GM12878 (cell line): ENCODE measurements at regions not wholly inside any gene's neighbourhood (a gene's known extent, or its start where the extent isn't known, plus 50 kb on each side); places are given as distances from the start of the nearest gene placed in this dataset.

Experiments
- ATAC-seq: fragments of 200-7000 bp; cut with Tn5 transposase; 3 replicates; pipeline ENCODE4 v1.9.1; 2020; ENCODE audit warnings: mild to moderate bottlenecking, moderate library complexity
- BruUV-seq: library from RNA; stranded (reverse); fragments of 400-500 nt; replicated peaks from 2 replicates; lab custom pipeline; 2021; lab: Mats Ljungman, UMichigan
- CTCF ChIA-PET: fragments of 300-600 bp; sonication (Branson Sonifier 250); formaldehyde crosslinking; extraction: SDS; loops from one replicate; lab custom pipeline; 2021; ENCODE audit warnings: inconsistent platforms; lab: Yijun Ruan, JAX
- POLR2A ChIA-PET: fragments of 350-600 bp; formaldehyde crosslinking; extraction: SDS; loops from one replicate; lab custom pipeline; 2021; ENCODE audit warnings: inconsistent platforms; lab: Charles Lee
- RAD21 ChIA-PET: fragments of 300-600 bp; sonication (Branson Sonifier 250); formaldehyde crosslinking; loops from one replicate; lab custom pipeline; 2023; ENCODE audit warnings: antibody characterized with exemption; ENCODE audit not compliant: unreplicated experiment; lab: Charles Lee
- SMC1A ChIA-PET: fragments of 300-600 bp; sonication (Branson Sonifier 250); formaldehyde crosslinking; loops from one replicate; lab custom pipeline; 2023; ENCODE audit not compliant: unreplicated experiment, uncharacterized antibody; lab: Charles Lee
- DNase-seq: peaks from one replicate; pipeline ENCODE4 v3.0.0-alpha.2; 2011; ENCODE audit warnings: low read depth, low spot score
- FAIRE-seq: peaks from 3 replicates; lab custom pipeline; 2011; peaks lifted over from hg19 to GRCh38; lab: Jason Lieb, UNC
- H2AFZ ChIP-seq: 2 replicates; pipeline ENCODE4 v1.6.0; 2011; ENCODE audit warnings: low read depth, low read length, control low read depth; ENCODE audit not compliant: control insufficient read depth
- H3K27ac ChIP-seq: 2 replicates; pipeline ENCODE4 v1.5.1; 2011; ENCODE audit warnings: control low read depth; ENCODE audit not compliant: control insufficient read depth, insufficient read depth
- H3K27me3 ChIP-seq, 2 experiments: replicated peaks in 1 of 2; 2 replicates each; pipeline versions ENCODE4 v1.6.0 to v1.6.1; 2011; ENCODE audit warnings: low read length in 1 of 2; ENCODE audit not compliant: control insufficient read depth in 2 of 2, insufficient read depth in 2 of 2
- H3K36me3 ChIP-seq, 2 experiments: 2 replicates each; pipeline ENCODE4 v1.5.1; 2011; ENCODE audit warnings: low read length in 1 of 2; ENCODE audit not compliant: control insufficient read depth in 2 of 2, insufficient read depth in 2 of 2
- H3K4me1 ChIP-seq: 2 replicates; pipeline ENCODE4 v1.6.1; 2011; ENCODE audit warnings: mild to moderate bottlenecking, low read length, moderate library complexity, mixed read lengths; ENCODE audit not compliant: control insufficient read depth, insufficient read depth
- H3K4me2 ChIP-seq: 2 replicates; pipeline ENCODE4 v1.6.0; 2011; ENCODE audit warnings: control low read depth; ENCODE audit not compliant: control insufficient read depth, insufficient read depth
- H3K4me3 ChIP-seq: fragments of 200-600 bp; sonication (generic); 2 replicates; pipeline ENCODE4 v1.5.1; 2016
- H3K79me2 ChIP-seq: 2 replicates; pipeline ENCODE4 v1.6.0; 2011; ENCODE audit warnings: low read length; ENCODE audit not compliant: control insufficient read depth, insufficient read depth
- H3K9ac ChIP-seq: 2 replicates; pipeline ENCODE4 v1.8.0; 2011; ENCODE audit warnings: low read length, control low read depth, mixed read lengths; ENCODE audit not compliant: control insufficient read depth, insufficient read depth
- H3K9me3 ChIP-seq: replicated peaks from 3 replicates; pipeline ENCODE4 v1.5.1; 2011; ENCODE audit warnings: mild to moderate bottlenecking, low read length; ENCODE audit not compliant: control insufficient read depth, insufficient read depth
- H4K20me1 ChIP-seq: 2 replicates; pipeline ENCODE4 v1.6.0; 2011; ENCODE audit not compliant: control insufficient read depth, insufficient read depth
- CUX1 ChIP-seq: IDR thresholded peaks from 2 replicates; pipeline ENCODE4 v1.6.1; 2012; ENCODE audit warnings: improper control_type of control experiment, low read depth, low read length; ENCODE audit not compliant: insufficient replicate concordance
- EGR1 ChIP-seq, 2 experiments: IDR thresholded peaks; 1 replicate in 1 of 2; 2 replicates in 1 of 2; pipeline ENCODE4 v1.6.1; 2011 to 2012; ENCODE audit warnings: low read depth in 2 of 2, low read length in 2 of 2, borderline replicate concordance in 1 of 2, mild to moderate bottlenecking in 1 of 2, moderate library complexity in 1 of 2
- SMC3 ChIP-seq: IDR thresholded peaks from 2 replicates; pipeline ENCODE4 v1.6.1; 2011; ENCODE audit warnings: low read length, improper control_type of control experiment, borderline replicate concordance
- WGBS: methylation state at CpG from one replicate; pipeline ENCODE4 v1.1.6; 2016; ENCODE audit warnings: low lambda C conversion rate; ENCODE audit not compliant: insufficient replicate concordance, insufficient coverage; ENCODE audit errors: missing lambda C conversion rate; 5-methylcytosine and 5-hydroxymethylcytosine counted together
- in situ Hi-C: fragments of 300-500 bp; cut with MboI; formaldehyde crosslinking; loops from 9 replicates; pipeline ENCODE4 v1.14.3; 2018; ENCODE audit warnings: mixed read lengths
- intact Hi-C: fragments of 100-400 bp; cut with micrococcal nuclease; formaldehyde crosslinking; loops from one replicate; pipeline ENCODE4 v1.14.2; 2022; ENCODE audit not compliant: unreplicated experiment

GRCh38 chr9:106417685-106418084, 445.3 kb upstream of the ZNF462 start (continued):
- TF ChIP-seq CUX1: no peak
- no peak for TF ChIP-seq EGR1 (IDR thresholded peaks at IDR 0.05; ENCODE audit: borderline replicate concordance in 1 of 2, low read depth in 2 of 2, low read length in 2 of 2)

- FAIRE-seq (no peak), DNase-seq (no peak), ATAC-seq (no peak)
- H2AFZ ChIP-seq: no peak overlapping the region
- intact Hi-C loops (loop anchor here (2.0 to 5.0 kb wide), 4 partner anchors 93 to 562 kb away; partner anchors contain the start of gene ZNF462), in situ Hi-C loops (no loop called here)
- ChIA-PET SMC1A (interaction anchor here (0.7 to 2.7 kb wide), 15 partner anchors 9 to 472 kb away, joined by 3 to 16 read pairs (median 3); no protein-coding TSS in a partner anchor), RAD21 (interaction anchor here (0.5 to 2.3 kb wide), 10 partner anchors 11 to 132 kb away, joined by 3 to 11 read pairs (median 4); no protein-coding TSS in a partner anchor), POLR2A (interaction anchor here (0.6 to 1.0 kb wide), 4 partner anchors 48 to 319 kb away, joined by 3 to 4 read pairs (median 3); no protein-coding TSS in a partner anchor), CTCF (interaction anchor here (1.0 to 4.0 kb wide), 2 partner anchors 102 to 135 kb away, joined by 5 to 14 read pairs; no protein-coding TSS in a partner anchor)
- no peak overlapping the region for H3K4me3 ChIP-seq
- no peaks in the 10 kb centered on the region for H3K9me3 ChIP-seq
- no peaks in the 10 kb centered on the region for H3K79me2 ChIP-seq
- H3K4me2 ChIP-seq: no peak overlapping the region
- no peaks in the 10 kb centered on the region for H3K27me3 ChIP-seq
- H3K27ac ChIP-seq: no peak overlapping the region
- no peak overlapping the region for H3K9ac ChIP-seq
- WGBS: 76% methylated on average over 3 of the region's 3 CpGs
- H4K20me1 ChIP-seq: no peaks in the 10 kb centered on the region
- no TSS peak for BruUV-seq
- H3K36me3 ChIP-seq: no peaks in the 10 kb centered on the region
- no peak for TF ChIP-seq SMC3
- TF ChIP-seq, all 136 proteins: peak for 0
- peaks cover 15% of the 10 kb centered on the region for H3K4me1 ChIP-seq
Observed at GRCh38 chr9:106419829-106420228, 443.1 kb upstream of the ZNF462 start.
